HG03064 (cell line): ENCODE measurements at regions not wholly inside any gene's neighbourhood (a gene's known extent, or its start where the extent isn't known, plus 50 kb on each side); places are given as distances from the start of the nearest gene placed in this dataset.

Experiments
- ATAC-seq: cut with Tn5 transposase; IDR thresholded peaks from one replicate; pipeline ENCODE4 v1.9.1; 2021; ENCODE audit warnings: low read depth; ENCODE audit not compliant: unreplicated experiment

DNA sequence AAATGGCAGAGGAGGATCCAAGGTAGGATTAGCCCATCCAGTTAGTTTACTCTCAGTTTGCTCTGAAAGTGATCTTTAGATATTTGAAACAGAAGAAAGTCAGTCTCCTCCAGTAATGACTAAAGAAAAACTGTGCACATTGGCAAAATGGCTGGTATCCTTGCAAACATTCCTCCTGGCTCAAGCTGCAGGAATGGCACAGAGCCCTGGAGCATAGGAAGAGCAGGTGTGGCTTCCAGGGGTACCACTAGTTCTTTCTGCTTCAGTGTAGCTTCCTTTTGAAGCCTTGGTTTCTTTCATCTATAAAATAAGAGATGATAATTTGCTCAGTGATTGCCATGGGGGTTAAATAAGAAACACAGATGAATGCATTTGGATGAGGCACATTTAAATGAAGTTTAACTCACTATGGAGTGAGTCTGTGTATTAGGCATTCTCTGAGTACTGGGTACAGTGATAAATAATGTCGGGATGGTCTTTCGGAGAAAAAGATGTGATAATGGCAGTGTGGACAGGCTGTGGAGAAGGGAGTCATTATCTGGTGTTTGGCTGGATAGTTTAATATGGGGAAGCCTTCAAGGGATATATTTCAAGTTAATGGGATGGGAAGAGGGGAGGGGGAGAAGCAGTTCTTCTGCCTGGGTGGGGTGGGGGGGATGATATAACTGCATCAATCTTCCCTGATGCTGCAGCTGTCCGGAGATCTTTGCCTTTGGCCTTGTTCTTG lies 217.3 kb upstream of the KLF4 start:
- ATAC-seq: no peak

DNA sequence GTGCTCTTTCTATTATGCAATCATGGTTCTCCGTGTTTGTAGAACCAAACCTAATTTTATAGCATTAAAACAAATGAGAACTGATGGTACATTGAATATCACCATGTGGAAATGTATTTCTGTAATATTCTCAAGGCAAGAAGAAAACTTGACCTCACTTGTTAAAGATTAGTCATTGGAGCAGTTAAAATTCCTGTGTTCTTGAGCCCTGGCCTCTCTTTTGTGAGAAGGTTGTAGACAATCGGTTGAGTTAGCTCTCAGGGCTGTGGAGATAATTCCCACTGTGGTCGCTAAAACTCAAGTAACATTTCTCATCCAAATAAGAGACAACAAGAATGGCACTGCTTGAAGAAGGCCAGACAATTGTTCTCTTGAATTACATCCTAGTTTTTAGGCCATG lies 216.0 kb upstream of the KLF4 start:
- no peak for ATAC-seq

DNA sequence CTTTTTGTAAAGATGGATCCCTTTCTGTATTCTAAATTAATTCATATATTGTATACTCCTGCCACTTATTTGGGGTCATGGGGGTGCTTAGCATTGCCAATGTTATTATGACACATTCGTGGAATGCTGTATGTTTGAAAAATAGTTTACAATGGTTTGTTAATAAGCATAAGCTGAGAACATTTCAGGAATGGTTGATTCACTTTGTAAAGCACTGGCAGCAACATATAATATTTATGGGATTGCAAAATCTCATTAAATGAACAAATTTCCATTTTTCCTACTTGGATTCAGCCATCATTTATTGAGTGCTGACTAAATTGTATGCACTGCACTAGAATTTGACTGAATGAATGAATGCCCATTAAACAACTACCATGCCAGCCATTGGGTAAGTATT lies 215.2 kb upstream of the KLF4 start:
- ATAC-seq: no peak

DNA sequence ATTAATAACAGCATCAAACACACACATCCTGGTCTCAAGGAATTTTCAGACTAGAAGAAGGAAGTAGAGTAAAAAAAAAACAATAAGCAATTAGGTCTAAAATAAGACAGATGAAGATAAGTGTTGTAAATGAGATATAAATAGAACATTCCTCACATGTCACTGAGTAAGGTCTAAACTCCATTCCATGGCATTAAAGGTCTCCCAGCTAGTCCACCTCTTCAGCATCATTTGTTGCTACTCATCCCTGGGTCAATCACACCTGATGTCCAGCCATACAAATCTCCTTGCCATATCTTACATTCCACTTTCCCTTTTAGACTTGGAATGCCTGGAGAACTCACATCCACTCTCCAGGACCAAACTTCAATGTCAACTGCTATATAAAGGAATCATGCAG lies 214.1 kb upstream of the KLF4 start:
- ATAC-seq: no peak

DNA sequence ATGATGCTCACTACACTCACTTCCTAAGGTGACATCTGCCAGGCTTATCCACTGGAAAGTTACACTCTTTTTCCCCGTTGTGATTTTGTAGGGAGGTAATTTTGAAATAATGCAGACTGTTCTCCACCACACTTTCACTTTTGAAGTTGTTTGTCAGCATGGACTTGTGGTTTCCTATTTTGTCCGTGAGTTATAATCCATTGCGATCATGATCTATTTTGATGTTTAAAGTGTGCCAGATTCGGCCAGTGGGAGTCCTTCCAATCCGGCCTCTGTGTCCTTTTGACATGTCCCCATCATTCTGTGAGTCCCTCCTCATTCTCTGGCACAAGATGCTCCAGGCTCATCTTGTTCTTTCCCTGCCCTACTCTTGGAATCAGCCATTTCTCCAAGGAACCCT lies 211.3 kb upstream of the KLF4 start:
- ATAC-seq: no peak

DNA sequence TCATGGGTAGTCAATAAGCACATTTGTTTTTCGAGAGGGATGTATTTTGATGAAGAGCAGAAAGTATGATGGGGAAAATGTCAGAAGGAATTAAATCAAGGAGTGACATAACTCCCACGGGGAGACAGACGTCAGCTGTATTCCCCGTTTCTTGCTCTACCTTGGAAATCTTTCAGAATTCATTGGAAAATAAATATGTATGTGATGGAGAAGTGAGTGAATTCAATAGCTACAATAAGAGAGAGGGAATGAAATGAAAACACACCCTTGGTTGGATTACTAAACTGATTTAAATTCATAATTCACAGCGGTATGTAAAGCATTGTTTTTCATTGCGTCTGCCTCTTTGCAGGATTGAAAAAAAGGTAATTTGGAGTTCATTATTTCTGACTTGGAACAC lies 209.7 kb upstream of the KLF4 start:
- no peak for ATAC-seq

DNA sequence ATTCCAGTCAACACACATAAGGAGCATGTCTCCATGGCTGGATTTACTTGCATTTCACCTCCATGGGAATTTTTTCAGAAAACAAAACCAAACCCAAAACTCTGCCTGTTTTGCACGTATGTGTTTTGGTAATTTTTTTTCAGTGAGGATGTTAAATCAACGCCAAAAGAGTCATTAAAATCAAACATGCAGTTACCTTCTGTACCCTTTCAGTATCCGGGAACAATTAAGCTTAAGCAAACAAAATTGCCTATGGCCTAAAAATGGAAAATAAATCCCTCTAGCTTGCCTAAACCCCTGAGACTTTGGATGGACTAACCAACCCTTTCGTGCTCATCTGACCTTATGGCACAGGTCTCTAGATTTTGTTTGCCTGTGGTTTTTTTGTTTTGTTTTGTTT lies 209.2 kb upstream of the KLF4 start:
- no peak for ATAC-seq

DNA sequence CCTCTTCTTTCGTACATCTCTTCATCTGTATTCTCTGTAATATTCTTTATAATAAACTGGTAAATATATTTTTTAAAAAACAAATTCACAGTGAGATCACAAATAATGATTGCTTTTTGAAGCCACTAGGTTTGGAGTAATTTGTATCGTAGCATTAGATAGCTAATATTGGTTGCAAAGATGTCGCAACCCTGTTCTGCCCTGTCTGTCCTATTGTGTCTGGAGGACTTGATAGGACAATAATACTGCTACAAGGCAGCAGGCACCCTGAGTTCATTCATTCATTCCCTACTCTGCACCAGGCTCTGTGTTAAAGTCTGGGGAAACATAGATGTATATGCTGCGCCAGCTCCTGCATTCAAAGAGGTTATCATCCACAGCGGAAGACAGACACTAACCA lies 206.7 kb upstream of the KLF4 start:
- ATAC-seq: no peak

DNA sequence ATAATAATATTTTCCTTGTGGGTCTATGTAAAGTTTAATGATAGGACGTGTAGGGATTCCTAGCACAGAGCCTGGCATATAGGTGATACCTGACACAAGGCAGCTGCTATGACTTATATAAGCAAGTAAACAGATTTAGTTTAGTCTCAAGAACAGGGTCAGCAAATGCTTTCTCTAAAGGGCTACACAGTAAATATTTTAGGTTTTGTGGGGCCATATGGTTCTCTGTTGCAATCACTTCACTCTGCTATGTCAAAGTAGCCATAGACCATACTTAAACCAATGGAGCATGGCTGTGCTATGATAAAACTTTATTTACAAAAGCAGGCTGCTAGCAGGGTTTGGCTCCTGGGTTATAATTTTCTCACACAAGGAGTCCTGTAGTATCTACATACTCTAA lies 204.8 kb upstream of the KLF4 start:
- ATAC-seq: no peak

DNA sequence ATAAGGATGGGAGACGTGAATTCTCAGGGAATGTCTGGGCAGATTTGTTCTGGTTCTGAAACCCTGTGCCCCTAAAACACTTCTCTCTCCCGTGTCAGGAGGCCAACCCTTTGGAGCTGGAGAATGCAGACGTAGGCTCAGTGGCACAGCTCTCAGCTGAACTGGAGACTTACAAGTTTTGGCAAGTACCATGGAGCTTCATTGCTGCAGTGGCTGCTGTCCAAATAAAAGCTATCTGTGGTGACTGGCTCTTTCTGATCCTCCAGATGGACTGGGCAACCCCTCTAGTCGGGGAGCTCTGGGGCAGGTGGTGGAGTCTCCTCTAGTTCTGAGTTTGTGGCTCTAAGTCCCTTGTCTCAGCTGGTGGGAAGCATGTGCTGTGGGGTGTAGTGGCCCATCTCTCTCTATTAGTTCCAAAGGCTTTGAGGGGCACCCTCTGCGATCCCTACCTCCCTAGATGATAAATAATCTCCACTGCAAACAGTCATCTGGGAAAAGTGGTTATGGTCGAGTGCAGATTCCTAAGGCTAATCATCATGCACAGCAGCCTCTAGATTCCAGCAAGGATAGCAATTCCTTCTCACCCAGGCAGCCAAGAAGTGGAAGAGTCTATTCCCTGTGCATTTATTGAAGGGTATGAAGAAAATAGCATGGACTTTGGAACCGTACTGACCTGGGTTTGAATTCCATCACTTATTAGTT lies 204.2 kb upstream of the KLF4 start:
- no peak for ATAC-seq

DNA sequence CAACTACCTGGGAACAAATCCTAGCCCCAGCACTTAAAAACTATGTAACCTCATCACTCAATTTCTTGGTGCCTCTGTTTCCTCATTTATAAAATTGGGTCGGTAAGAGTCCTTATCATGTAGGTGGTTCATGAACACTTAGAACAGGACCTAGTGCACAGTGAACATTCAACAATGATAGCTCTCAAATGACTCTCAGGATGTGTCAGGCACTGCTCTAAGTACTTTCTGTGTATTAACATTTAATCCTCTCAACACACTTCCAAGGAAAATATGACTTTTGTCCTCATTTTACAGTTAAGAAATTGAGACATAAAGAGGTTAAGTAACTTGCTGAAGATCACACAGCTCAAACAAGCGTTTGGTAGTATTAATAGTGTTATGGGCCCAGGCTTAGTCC lies 202.1 kb upstream of the KLF4 start:
- ATAC-seq: no peak

DNA sequence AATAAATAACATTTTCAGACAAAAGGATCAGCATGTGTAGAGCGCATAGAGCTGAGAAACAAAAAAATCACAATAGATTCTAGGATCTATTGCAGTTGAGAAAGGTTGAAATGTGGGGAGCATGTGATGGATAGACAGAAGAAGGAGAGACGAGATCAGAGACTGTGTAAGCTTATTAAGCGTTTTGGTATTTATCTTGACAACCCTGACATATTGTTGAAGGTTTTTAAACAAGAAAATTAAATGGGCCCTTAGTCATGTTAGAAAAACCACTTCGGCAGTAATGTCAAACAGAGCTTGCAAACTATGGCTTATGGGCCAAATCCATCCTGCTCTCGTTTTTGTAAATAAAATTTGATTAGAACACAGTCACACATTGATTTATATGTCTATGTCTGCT lies 200.5 kb upstream of the KLF4 start:
- ATAC-seq: no peak

DNA sequence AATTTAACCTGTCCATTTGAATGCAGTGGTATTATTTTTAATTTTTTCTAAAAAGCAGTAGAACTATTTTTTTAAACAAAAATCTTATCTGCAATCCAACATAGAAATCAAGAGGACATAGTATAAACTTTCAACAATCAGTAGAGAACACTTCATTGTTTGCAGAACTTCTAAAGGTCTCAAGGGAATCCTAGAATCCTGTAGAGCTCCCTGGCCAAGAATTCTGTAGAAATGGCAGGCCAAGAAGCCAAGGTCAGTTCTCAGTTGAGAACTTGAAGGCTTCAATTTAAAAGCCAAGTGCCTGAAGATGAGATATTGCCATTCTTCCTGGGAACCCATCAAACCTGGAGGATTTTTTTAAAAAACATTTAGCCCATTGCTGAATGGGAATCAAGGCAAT lies 199.2 kb upstream of the KLF4 start:
- ATAC-seq: no peak

DNA sequence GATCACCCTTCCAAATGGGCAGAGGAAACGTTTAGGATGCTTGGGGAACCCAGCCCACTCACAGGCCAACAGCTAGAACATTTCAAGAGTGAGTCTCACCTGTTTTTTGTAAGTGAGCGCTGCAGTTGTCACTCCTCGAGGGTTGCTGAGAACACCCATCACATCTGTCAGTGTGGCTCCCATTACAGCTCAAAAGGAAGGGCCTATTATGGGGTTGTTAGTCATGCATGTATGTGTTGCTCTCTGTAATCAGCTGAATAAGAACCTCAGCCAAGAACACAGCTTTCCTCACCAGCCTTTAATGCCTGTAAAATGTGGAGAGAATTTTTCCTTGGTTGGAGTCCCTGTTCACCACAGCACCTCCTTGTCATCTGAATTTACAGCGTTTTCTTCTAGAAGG lies 196.3 kb upstream of the KLF4 start:
- ATAC-seq: no peak

DNA sequence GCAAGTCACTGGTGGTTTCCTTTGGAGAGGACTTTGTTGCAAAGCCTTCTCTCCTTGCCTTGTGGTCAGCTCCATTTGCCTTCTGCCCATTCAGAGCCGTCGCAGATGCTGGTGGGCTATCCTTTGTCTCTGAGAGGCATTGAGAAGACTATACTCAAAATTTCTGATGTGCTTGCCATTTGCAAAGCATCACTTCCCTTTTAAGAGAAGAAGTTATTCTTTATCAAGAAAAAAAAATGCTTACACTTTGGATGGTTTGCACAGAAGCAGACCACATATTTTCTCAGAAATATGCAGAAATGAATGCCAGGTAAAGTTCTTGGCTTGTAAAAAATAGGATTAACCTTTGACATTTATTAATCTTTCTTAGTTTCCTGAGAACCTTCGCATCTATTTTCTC lies 195.8 kb upstream of the KLF4 start:
- no peak for ATAC-seq

DNA sequence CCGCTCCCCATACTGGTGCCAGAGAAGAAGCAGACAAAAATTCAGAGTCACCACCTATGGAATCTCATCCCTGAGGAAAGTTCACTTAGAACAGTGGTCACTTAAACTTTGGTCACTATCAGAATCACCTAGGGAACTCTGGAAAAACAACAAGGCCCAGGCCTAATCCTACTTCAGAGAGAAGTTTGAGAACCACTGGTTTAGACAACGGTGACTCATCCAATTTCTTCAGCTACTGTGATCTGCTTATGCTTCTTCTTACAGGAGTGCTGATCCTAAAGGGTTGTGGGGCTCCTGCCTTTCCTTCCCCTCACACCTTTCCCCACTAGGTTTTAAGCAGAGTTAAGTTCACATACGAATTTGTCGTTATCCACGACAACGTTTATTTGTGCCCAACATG lies 194.7 kb upstream of the KLF4 start:
- no peak for ATAC-seq

DNA sequence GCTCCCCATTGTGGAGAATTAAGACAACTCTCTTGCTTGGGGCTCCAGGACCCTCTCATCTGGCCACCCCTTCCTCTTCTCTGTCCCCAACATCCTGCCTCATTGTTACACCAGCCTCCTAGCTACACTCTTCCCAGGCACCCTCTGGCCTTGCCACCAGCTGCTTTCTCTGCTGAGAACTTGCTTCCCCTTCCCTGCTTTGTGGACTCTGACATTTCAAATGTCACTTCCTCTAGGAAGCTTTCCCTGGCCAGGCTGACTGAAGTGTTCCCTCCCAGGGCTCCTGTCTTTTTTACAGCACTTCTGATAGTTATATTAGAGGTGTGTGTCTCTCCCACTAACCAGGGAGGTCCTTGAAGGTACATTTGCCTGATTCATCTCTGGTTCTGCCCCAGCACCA lies 194.0 kb upstream of the KLF4 start:
- ATAC-seq: no peak

DNA sequence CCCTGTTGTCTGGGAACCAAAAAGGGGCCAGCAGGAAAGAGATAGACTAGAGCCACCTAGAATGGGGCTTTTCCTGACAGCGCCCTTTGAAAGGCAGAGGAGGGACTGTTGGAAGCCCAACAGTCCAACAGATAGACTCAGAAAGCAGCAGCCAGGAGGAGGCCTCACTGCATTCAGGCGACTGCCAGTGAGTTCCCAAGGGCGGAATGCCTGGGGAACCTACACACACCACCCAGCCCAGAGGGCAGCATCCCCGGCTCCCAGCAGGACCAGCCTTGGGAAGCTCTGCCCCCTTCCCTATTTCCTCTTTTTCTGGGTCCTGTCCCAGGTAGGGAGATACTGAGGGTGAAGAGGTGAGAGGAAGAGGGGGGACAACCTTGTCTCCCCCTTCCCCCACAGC lies 192.4 kb upstream of the KLF4 start:
- no peak for ATAC-seq

DNA sequence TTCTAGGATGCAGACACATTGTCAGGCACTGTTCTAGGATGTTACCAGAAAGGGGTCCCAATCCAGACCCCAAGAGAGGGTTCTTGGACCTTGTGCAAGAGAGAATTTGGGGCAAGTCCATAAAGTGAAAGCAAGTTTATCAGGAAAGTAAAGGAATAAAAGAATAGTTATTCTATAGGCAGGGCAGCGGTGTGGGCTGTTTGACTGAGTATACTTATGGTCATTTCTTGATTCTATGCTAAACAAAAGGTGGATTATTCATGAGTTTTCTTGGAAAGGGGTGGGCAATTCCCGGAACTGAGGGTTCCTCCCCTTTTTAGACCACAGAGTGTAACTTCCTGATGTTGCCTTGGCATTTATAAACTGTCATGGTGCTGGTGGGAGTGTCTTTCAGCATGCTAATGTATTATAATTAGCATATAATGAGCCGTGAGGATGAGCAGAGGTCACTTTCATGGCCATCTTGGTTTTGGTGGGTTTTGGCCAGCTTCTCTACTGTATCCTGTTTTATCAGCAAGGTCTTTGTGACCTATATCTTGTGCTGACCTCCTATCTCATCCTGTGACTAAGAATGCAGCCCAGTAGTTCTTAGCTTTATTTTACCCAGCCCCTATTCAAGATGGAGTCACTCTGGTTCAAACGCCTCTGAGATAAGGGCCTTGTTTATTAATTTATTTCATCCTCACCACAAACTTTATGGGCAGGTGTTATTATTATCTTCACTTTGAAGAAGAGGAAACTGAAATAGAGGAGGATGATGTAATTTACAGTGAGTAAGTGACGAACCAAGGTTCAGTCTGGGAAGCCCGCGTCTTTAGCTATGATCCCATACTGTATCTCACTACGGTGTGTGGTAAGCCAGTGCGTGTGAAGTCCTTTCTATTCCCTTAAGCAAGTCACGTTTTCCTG lies 186.0 kb upstream of the KLF4 start:
- ATAC-seq: no peak

DNA sequence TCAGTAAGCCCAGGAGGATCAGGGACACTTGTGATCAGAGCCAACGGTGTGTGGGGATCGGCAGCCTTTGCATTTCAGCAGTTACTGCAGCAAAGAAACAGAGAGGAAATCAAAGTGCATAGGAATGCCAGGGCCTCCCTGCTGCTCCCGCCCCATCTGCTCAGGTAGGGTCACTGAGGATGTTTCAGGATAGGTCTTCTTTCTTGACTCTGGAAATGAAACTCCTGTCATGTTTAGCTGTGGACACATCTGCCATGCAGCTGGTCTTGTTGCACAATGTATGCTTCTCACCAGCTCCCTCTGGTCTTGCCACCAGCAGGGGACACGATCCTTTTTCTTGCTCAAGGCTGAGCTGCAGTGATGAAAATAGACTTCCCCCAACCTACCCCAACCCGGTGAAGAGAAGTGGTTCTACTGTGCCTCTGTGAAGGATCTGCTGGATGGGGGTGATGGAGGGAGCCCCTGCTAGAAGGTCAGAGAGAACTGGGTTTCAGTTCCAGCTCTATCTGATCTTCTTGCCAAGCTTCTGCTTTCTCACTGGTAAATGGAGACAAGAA lies 185.2 kb upstream of the KLF4 start:
- ATAC-seq: no peak
